ENCODE measurements at regions not wholly inside any gene's neighbourhood (a gene's known extent, or its start where the extent isn't known, plus 50 kb on each side); places are given as distances from the start of the nearest gene placed in this dataset.

DNA sequence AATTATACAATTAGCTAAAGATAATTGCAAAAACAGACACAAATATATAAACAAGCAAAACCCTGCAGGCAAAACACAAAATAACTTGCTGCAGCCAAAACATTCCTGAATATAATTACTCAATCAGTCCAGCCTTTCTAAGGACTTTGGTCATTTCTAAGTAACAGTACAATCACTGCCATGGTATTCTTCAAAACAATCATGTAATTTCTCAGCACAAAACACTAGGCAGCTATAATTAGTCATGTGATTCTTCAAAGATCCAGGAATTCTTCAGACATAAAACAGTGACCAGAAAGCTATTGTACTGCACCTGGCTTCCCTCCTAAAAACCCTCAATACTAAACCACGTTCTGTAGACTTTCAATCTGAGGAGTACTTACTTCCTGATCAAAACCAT lies 881.1 kb downstream of the EPHA7 start:
- H3K27me3 Mint-ChIP-seq: no peaks in the 10 kb centered on the region
- H3K4me3 Mint-ChIP-seq: no peak overlapping the region
- no peaks in the 10 kb centered on the region for H3K4me1 Mint-ChIP-seq
- ATAC-seq (replicated peaks) (no peak), DNase-seq (no peak)
- H3K27ac Mint-ChIP-seq: no peak overlapping the region
- no peaks in the 10 kb centered on the region for H3K9me3 Mint-ChIP-seq
- H3K36me3 Mint-ChIP-seq: no peaks in the 10 kb centered on the region

DNA sequence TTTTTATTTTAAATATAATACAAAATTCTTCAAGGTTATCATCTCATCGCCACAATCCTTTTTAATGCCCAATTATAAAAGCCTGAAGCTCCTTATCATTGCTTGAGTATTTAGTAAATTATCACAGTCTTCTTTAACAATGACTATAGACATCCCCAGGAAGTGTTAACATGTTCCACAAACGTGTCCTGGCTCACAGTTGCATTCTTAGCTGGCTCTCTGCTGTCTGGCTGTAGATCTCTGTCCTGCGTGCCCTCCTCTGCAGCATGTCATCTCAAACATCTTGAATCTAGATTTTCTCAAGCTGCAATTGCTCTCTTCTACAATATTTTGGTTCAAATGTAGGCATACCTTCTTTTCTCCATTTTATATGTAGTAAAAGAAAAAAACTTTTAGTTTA lies 885.2 kb downstream of the EPHA7 start:
- Mint-ChIP-seq H3K27ac (no peak overlapping the region), H3K4me1 (no peaks in the 10 kb centered on the region), H3K36me3 (no peaks in the 10 kb centered on the region), H3K27me3 (no peaks in the 10 kb centered on the region), H3K4me3 (no peak overlapping the region), H3K9me3 (peaks cover 0 to 2% of the 10 kb centered on the region in 2 donors)
- DNase-seq (no peak), ATAC-seq (replicated peaks) (no peak)

DNA sequence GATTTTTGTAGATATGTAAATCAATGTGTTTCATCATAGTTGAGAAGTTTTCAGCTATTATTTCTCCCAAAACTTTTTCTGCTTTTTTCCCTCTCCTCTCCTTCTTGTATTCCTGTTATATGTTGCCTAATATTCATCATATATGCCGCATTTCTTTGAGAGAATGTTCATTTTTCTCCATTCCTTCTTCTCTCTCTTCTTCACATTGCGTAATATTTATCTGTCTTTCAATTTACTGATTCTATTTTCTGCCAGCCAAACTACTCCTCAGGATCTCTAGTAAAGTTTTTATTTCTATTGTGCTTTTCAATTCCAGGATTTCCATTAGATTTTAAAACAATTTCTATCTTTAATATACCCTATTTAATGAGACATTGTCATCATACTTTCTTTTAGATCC lies 896.8 kb downstream of the EPHA7 start:
- Mint-ChIP-seq H3K4me1 (no peaks in the 10 kb centered on the region), H3K36me3 (no peaks in the 10 kb centered on the region), H3K4me3 (no peak overlapping the region), H3K27ac (no peak overlapping the region), H3K27me3 (no peaks in the 10 kb centered on the region), H3K9me3 (peaks cover 7 to 12% of the 10 kb centered on the region in 2 donors)
- ATAC-seq (replicated peaks) (no peak), DNase-seq (no peak)

DNA sequence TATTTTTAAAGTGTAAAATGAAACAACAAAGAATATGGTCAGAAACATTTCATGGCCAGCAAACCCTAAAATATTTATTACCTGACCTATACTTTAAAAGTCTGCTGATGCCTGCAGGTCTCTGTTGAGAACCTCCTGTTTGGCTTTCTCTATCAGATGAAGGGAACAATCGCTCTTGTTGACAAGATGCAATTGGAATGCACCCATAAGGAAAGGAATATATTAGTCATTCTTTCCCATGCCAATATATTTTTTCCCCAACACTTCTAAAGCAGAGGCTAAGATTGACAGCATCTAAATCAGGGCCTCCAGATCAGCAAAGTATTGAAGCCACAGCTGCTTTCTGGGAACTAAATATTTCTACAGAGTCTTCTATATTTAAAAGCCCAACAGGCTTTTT lies 897.8 kb downstream of the EPHA7 start:
- Mint-ChIP-seq H3K4me1 (no peaks in the 10 kb centered on the region), H3K9me3 (peaks cover 5 to 12% of the 10 kb centered on the region in 2 donors), H3K27ac (no peak overlapping the region), H3K27me3 (no peaks in the 10 kb centered on the region), H3K36me3 (no peaks in the 10 kb centered on the region), H3K4me3 (no peak overlapping the region)
- ATAC-seq (replicated peaks) (no peak), DNase-seq (no peak)

DNA sequence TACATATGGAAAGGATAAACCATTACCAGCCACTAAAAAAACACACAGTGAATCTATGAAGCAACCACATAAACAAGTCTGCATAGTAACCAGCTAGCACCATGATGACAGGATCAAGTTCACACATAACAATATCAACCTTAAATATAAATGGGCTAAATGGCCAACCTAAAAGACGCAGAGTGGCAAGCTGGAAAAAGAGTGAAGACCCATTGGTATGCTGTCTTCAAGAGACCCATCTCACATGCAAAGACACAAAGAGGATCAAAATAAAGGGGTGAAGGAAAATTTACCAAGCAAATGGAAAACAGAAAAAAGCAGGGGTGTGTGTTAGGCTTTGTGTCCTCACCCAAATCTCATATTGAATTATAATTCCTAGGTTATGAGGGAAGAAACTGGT lies 909.2 kb downstream of the EPHA7 start:
- H3K4me1 Mint-ChIP-seq: no peaks in the 10 kb centered on the region
- DNase-seq: no peak
- H3K9me3 Mint-ChIP-seq: peaks cover 6 to 16% of the 10 kb centered on the region in 2 donors
- no peaks in the 10 kb centered on the region for H3K36me3 Mint-ChIP-seq
- no peaks in the 10 kb centered on the region for H3K27me3 Mint-ChIP-seq
- H3K27ac Mint-ChIP-seq: no peak overlapping the region
- no peak for ATAC-seq (replicated peaks)
- H3K4me3 Mint-ChIP-seq: no peak overlapping the region

DNA sequence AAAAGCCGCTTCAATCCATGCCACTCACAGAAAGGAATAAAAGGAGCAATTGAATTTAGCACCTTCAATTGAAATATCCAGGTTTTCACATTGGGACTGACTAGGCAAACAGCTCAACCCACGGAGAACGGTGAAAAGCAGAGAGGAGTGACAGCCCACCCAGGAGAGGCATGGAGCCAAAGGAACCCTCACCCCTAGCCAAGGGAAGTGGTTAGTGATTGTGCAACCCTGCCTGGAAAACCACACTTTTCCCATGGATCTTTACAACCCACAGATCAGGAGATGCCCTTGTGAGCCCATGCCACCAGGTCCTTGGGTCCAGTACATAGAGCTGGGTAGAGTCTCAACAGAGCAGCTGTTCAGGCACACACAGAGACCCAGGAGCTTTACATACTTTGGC lies 911.8 kb downstream of the EPHA7 start:
- Mint-ChIP-seq H3K27me3 (no peaks in the 10 kb centered on the region), H3K4me3 (no peak overlapping the region), H3K27ac (no peak overlapping the region), H3K4me1 (no peaks in the 10 kb centered on the region), H3K9me3 (peaks cover 6 to 14% of the 10 kb centered on the region in 2 donors), H3K36me3 (no peaks in the 10 kb centered on the region)
- DNase-seq (no peak), ATAC-seq (replicated peaks) (no peak)

DNA sequence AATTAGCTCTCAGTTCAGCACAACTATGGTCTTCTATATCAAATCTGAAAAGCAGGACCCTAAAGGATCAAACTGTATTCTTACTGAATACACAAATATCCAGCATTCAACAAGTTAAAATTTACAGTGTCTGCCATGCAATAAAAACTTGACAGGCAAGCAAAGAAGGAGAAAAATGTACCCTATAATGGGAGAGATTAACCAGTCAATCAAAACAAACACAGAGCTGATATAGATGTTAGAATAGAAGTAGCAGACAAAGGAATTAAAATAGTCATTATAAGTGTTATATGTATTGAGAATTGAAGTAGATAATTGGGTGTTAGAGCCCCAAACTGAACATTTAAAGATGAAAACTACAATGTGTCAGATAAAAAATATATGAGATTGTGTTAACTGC lies 914.9 kb downstream of the EPHA7 start:
- ATAC-seq (replicated peaks): no peak
- Mint-ChIP-seq H3K4me3 (no peak overlapping the region), H3K9me3 (peaks cover 4 to 6% of the 10 kb centered on the region in 2 donors), H3K4me1 (no peaks in the 10 kb centered on the region), H3K27ac (no peak overlapping the region), H3K36me3 (no peaks in the 10 kb centered on the region), H3K27me3 (no peaks in the 10 kb centered on the region)
- DNase-seq: no peak

DNA sequence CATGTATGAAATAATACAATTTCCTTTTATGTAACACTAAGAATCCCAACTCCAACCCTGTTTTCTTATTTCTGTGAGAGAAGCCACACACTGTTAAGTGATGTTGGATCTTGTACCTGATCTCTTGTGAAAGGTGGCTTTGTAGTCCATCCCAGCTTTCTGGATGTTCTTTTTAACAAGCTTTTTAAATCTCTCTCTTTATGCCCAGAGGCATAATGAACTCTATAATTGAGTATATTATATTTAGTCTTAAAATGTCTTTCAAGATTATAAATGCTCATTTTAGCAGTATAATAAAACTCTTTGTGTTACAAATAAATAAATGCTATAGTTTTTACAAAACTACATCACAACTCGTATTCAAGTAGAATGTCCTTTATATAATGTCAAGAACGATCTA lies 922.1 kb downstream of the EPHA7 start:
- DNase-seq (no peak), ATAC-seq (replicated peaks) (no peak)
- Mint-ChIP-seq H3K4me1 (no peaks in the 10 kb centered on the region), H3K4me3 (no peak overlapping the region), H3K27me3 (no peaks in the 10 kb centered on the region), H3K9me3 (no peaks in the 10 kb centered on the region), H3K27ac (no peak overlapping the region), H3K36me3 (no peaks in the 10 kb centered on the region)

DNA sequence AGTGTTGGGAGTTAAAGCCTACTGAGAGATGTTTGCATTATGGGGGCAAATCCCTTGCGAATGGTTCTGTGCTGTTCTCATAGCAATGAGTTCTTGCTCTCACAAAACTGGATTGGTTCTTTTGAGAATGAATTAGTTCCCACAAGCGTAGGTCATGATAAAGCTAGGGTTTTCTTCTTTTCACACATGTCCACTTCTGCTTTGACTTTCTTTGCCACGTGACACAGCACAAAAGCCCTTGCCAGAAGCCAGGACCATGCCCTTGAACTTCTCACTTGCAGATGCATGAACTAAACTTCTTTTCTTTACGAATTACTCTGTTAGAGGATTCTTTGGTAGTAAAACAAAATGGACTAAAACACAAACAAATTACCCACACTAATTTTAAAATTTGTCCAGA lies 922.8 kb downstream of the EPHA7 start:
- ATAC-seq (replicated peaks): no peak
- no peaks in the 10 kb centered on the region for H3K27me3 Mint-ChIP-seq
- no peak overlapping the region for H3K4me3 Mint-ChIP-seq
- no peaks in the 10 kb centered on the region for H3K4me1 Mint-ChIP-seq
- DNase-seq: no peak
- no peaks in the 10 kb centered on the region for H3K9me3 Mint-ChIP-seq
- H3K36me3 Mint-ChIP-seq: no peaks in the 10 kb centered on the region
- no peak overlapping the region for H3K27ac Mint-ChIP-seq

DNA sequence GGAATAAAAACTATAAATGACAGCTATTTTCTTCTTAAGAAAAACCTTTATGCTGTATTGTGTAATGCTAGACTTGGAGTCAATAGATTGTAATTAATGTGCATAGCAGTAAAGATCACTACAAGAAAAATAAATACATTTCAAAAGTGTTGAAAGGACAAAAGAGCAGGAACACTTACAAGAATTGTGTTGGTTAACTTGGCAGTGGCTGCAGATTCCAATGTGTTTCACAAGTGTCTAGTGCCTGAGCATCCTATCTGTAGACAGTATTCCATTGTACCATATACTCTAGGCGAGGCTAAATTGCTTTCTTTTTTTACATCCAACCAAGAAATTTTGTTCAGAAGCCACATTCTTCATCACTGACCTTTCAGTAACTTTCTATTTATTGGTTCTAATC lies 924.1 kb downstream of the EPHA7 start:
- no peak overlapping the region for H3K27ac Mint-ChIP-seq
- H3K27me3 Mint-ChIP-seq: no peaks in the 10 kb centered on the region
- H3K4me3 Mint-ChIP-seq: no peak overlapping the region

DNA sequence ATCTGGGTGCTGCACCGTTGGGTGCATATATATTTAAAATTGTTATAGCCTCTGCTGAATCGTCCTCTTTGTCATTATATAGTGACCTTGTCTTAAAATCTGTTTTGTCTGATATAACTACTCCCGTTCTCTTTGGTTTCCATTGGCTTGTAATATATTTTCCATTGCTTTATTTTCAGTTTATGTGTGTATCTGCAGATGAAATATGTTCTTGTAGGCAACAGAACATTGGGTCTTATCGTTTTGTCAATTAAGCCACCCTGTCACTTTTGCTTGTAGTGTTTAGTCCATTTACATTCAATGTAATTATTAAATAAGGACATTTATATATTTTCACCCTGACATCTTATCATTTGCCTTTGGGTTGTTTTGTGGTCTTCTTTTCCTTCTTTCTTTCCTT lies 933.9 kb downstream of the EPHA7 start:
- Mint-ChIP-seq H3K4me1 (no peaks in the 10 kb centered on the region), H3K4me3 (no peak overlapping the region), H3K27me3 (no peaks in the 10 kb centered on the region), H3K27ac (no peak overlapping the region), H3K9me3 (peaks cover 5 to 21% of the 10 kb centered on the region in 2 donors), H3K36me3 (no peaks in the 10 kb centered on the region)
- no peak for DNase-seq
- no peak for ATAC-seq (replicated peaks)

More for the DNA sequence above, 924.1 kb downstream of the EPHA7 start:
- Mint-ChIP-seq H3K36me3 (no peaks in the 10 kb centered on the region), H3K9me3 (no peaks in the 10 kb centered on the region), H3K4me1 (no peaks in the 10 kb centered on the region)
- no peak for DNase-seq
- no peak for ATAC-seq (replicated peaks)

DNA sequence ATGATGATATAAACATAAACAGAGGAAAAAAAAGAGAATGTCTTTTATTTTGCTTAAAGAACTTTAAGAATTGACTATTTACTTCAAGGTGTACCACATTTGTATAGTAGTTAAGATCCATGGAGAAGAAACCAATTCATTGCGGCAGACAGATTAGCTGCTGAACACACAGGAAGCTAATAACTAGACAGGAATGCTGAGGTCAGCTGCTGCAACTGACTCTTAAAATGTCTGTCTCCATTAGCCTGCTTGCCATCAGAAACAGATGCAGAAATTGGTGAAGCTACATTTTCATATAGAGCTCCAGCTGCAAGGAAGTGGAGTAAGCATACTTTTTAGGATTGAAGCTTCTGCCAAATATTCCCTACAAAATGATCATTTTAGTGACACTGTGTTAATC lies 939.5 kb downstream of the EPHA7 start:
- no peaks in the 10 kb centered on the region for H3K4me1 Mint-ChIP-seq
- H3K36me3 Mint-ChIP-seq: no peaks in the 10 kb centered on the region
- H3K9me3 Mint-ChIP-seq: peaks cover 9 to 13% of the 10 kb centered on the region in 2 donors
- no peak overlapping the region for H3K27ac Mint-ChIP-seq
- H3K27me3 Mint-ChIP-seq: no peaks in the 10 kb centered on the region
- no peak for DNase-seq
- no peak for ATAC-seq (replicated peaks)
- H3K4me3 Mint-ChIP-seq: no peak overlapping the region

DNA sequence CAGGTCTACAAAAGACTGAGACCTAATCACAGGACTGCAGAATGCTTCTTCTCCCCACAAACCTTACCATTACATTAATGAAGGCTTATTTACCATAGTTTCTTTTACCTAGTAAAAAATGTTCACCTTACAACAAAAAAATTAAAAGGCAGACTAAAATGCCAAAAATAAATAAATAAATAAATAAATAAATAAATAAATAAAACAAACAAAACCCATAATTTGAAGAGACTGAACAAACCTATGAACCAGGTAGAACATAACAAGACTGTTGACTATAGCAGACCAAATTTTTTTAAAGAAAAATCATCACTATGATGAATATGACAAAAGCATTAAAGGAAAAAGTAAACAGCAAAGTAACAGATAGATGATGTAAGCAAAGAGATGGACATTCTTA lies 946.3 kb downstream of the EPHA7 start:
- no peak overlapping the region for H3K4me3 Mint-ChIP-seq
- no peak overlapping the region for H3K27ac Mint-ChIP-seq
- no peak for DNase-seq
- H3K9me3 Mint-ChIP-seq: peaks cover 3 to 4% of the 10 kb centered on the region in 2 donors
- no peaks in the 10 kb centered on the region for H3K27me3 Mint-ChIP-seq
- no peak for ATAC-seq (replicated peaks)
- H3K4me1 Mint-ChIP-seq: no peaks in the 10 kb centered on the region
- no peaks in the 10 kb centered on the region for H3K36me3 Mint-ChIP-seq

DNA sequence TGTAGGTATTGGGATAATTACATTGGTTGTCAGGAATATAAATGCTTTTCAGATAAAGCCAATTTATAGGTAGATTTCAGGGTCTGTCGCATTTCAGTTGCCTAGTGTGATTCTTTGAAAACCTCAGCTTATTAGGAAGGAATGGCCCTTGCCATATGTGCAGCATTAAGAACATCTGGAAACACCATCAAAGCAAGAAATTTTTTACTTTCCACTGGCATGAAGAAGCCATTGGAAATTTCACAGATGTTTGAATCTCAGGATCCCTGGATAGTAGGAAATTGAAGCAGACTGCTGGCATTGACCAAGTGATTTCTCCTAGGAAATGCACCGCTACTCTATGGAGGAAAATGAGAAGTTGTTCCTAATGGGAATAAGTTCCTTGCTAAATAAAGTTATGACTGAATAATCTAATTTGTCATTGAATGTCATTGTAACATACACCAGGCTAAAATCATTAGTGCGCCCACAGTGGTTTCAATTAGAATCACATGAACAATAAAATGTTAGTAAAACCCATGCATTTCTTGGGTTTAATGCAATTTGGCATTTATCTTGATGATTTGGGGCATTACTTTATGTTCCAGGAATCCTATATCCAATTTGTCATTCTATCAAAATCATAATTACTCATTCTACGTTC lies 950.1 kb downstream of the EPHA7 start:
- Mint-ChIP-seq H3K27ac (no peak overlapping the region), H3K27me3 (no peaks in the 10 kb centered on the region), H3K36me3 (no peaks in the 10 kb centered on the region), H3K4me3 (no peak overlapping the region), H3K9me3 (peaks cover 9 to 12% of the 10 kb centered on the region in 2 donors), H3K4me1 (no peaks in the 10 kb centered on the region)
- DNase-seq (no peak), ATAC-seq (replicated peaks) (no peak)

DNA sequence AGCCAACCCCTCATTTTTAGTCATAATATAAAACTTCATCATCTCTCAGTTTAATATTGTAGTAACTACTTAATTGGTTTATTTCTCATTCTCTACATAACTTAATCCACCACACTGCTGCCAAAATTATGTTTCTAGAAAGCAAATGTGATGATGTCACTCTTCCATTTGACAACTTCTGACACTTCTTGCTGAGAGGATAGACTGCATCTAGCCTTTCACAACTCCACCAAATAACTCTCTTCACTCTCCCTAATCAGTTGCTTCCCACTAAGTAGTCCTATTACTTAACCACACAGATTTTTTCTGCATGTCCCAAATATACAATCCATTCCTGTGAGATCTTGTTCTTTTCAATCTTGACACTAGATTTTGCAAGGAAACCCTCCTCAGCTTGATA lies 951.3 kb downstream of the EPHA7 start:
- H3K9me3 Mint-ChIP-seq: peaks cover 9 to 12% of the 10 kb centered on the region in 2 donors
- no peaks in the 10 kb centered on the region for H3K4me1 Mint-ChIP-seq
- no peaks in the 10 kb centered on the region for H3K36me3 Mint-ChIP-seq
- DNase-seq: no peak
- H3K4me3 Mint-ChIP-seq: no peak overlapping the region
- no peak for ATAC-seq (replicated peaks)
- H3K27me3 Mint-ChIP-seq: no peaks in the 10 kb centered on the region
- no peak overlapping the region for H3K27ac Mint-ChIP-seq

DNA sequence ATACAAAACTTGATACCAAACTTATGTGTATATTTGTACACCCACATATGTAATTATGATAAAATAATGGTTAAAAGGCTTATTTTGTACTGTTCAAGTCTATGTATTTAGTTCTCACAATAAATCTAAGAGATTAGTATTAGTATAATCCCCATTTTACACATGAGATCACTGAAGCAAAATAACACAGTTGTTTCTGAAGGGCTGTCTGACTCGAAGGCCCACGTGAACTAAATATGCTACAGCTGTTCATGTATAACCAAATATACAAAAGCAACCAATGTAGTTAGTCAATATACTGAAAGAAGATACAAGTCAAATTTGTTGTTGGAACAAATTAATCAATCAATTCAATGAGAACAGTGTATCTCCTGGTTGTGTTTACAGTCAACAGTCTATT lies 959.2 kb downstream of the EPHA7 start:
- H3K4me3 Mint-ChIP-seq: no peak overlapping the region

More for the DNA sequence above, 959.2 kb downstream of the EPHA7 start:
- no peaks in the 10 kb centered on the region for H3K27me3 Mint-ChIP-seq
- DNase-seq (no peak), ATAC-seq (replicated peaks) (no peak)
- H3K27ac Mint-ChIP-seq: no peak overlapping the region
- H3K9me3 Mint-ChIP-seq: peaks cover 3 to 4% of the 10 kb centered on the region in 2 donors
- no peaks in the 10 kb centered on the region for H3K4me1 Mint-ChIP-seq
- no peaks in the 10 kb centered on the region for H3K36me3 Mint-ChIP-seq
